H9 (cell line): ENCODE measurements at regions not wholly inside any gene's neighbourhood (a gene's known extent, or its start where the extent isn't known, plus 50 kb on each side); places are given as distances from the start of the nearest gene placed in this dataset.

ENCODE experiments used
- DNase-seq: peaks from one replicate; pipeline ENCODE4 v3.0.0-alpha.2; 2017
- H2AFZ ChIP-seq: one replicate; pipeline ENCODE4 v1.6.1; 2013; ENCODE audit warnings: mild to moderate bottlenecking, low read length, control low read depth, moderate library complexity
- H2AK5ac ChIP-seq: 2 replicates; pipeline ENCODE4 v1.6.1; 2013; ENCODE audit warnings: low read length, control low read depth, mixed read lengths; ENCODE audit not compliant: insufficient read length
- H2BK120ac ChIP-seq: one replicate; pipeline ENCODE4 v1.6.1; 2013; ENCODE audit warnings: low read depth, mild to moderate bottlenecking, low read length, control low read depth, inconsistent platforms; ENCODE audit not compliant: poor library complexity, severe bottlenecking
- H2BK12ac ChIP-seq: 2 replicates; pipeline ENCODE4 v1.6.1; 2013; ENCODE audit warnings: low read length, control low read depth, mixed read lengths, low read depth; ENCODE audit not compliant: insufficient read length
- H2BK15ac ChIP-seq: 2 replicates; pipeline ENCODE4 v1.6.1; 2013; ENCODE audit warnings: low read depth, low read length, control low read depth
- H2BK20ac ChIP-seq: one replicate; pipeline ENCODE4 v1.6.1; 2013; ENCODE audit warnings: low read depth, mild to moderate bottlenecking, low read length, control low read depth, inconsistent platforms; ENCODE audit not compliant: poor library complexity, severe bottlenecking
- H2BK5ac ChIP-seq: 2 replicates; pipeline ENCODE4 v1.6.1; 2013; ENCODE audit warnings: low read length, control low read depth, mixed read lengths; ENCODE audit not compliant: insufficient read length
- H3K14ac ChIP-seq: 2 replicates; pipeline ENCODE4 v1.6.1; 2013; ENCODE audit warnings: low read length, control low read depth; ENCODE audit not compliant: insufficient read depth
- H3K18ac ChIP-seq: 2 replicates; pipeline ENCODE4 v1.6.1; 2013; ENCODE audit warnings: low read depth, mild to moderate bottlenecking, mixed read lengths, low read length, control low read depth; ENCODE audit not compliant: insufficient read length
- H3K23ac ChIP-seq: 2 replicates; pipeline ENCODE4 v1.6.1; 2013; ENCODE audit warnings: low read length, control low read depth, mixed read lengths, low read depth; ENCODE audit not compliant: insufficient read length
- H3K23me2 ChIP-seq: 2 replicates; pipeline ENCODE4 v1.6.1; 2013; ENCODE audit warnings: low read depth, mild to moderate bottlenecking, mixed read lengths, low read length, control low read depth; ENCODE audit not compliant: insufficient read length, poor library complexity, severe bottlenecking
- H3K27ac ChIP-seq: 2 replicates; pipeline ENCODE4 v1.5.1; 2013; ENCODE audit warnings: low read length, control low read depth, mixed read lengths, low read depth; ENCODE audit not compliant: insufficient read length
- H3K27me3 ChIP-seq: 2 replicates; pipeline ENCODE4 v1.6.1; 2013; ENCODE audit warnings: low read length, control low read depth, inconsistent platforms; ENCODE audit not compliant: insufficient read depth
- H3K4ac ChIP-seq: 2 replicates; pipeline ENCODE4 v1.6.1; 2013; ENCODE audit warnings: low read depth, mild to moderate bottlenecking, control low read depth, inconsistent platforms, low read length, moderate library complexity
- H3K4me1 ChIP-seq: 2 replicates; pipeline ENCODE4 v1.6.1; 2013; ENCODE audit warnings: low read length, control low read depth, inconsistent platforms; ENCODE audit not compliant: insufficient read depth
- H3K4me2 ChIP-seq: 2 replicates; pipeline ENCODE4 v1.6.1; 2013; ENCODE audit warnings: low read length, control low read depth, mixed read lengths; ENCODE audit not compliant: insufficient read length, insufficient read depth
- H3K56ac ChIP-seq: 2 replicates; pipeline ENCODE4 v1.6.1; 2013; ENCODE audit warnings: low read depth, mild to moderate bottlenecking, mixed read lengths, low read length, control low read depth; ENCODE audit not compliant: insufficient read length
- H3K79me1 ChIP-seq: 2 replicates; pipeline ENCODE4 v1.6.1; 2013; ENCODE audit warnings: low read depth, mild to moderate bottlenecking, moderate library complexity, low read length, control low read depth, inconsistent platforms; ENCODE audit not compliant: insufficient read depth, poor library complexity, severe bottlenecking
- H3K79me2 ChIP-seq: 2 replicates; pipeline ENCODE4 v1.6.1; 2013; ENCODE audit warnings: low read length, control low read depth, inconsistent platforms; ENCODE audit not compliant: insufficient read depth
- H3K9ac ChIP-seq: 2 replicates; pipeline ENCODE4 v1.6.1; 2013; ENCODE audit warnings: low read length, control low read depth, mixed read lengths; ENCODE audit not compliant: insufficient read length; ENCODE audit errors: extremely low read depth
- H3K9me3 ChIP-seq: one replicate; pipeline ENCODE4 v1.6.1; 2013; ENCODE audit warnings: low read depth, low read length, inconsistent platforms; ENCODE audit not compliant: control insufficient read depth
- H3T11ph ChIP-seq: one replicate; pipeline ENCODE4 v1.6.1; 2013; ENCODE audit warnings: mild to moderate bottlenecking, low read length, control low read depth, inconsistent platforms
- H4K20me1 ChIP-seq: one replicate; pipeline ENCODE4 v1.6.1; 2013; ENCODE audit not compliant: control insufficient read depth, insufficient read length, insufficient read depth
- H4K5ac ChIP-seq: 2 replicates; pipeline ENCODE4 v1.6.1; 2013; ENCODE audit warnings: low read depth, mild to moderate bottlenecking, mixed read lengths, low read length, control low read depth; ENCODE audit not compliant: insufficient read length
- H4K8ac ChIP-seq: replicated peaks from 2 replicates; pipeline ENCODE4 v1.6.1; 2013; ENCODE audit warnings: low read length, control low read depth, mixed read lengths, low read depth; ENCODE audit not compliant: insufficient read length
- H4K91ac ChIP-seq: 2 replicates; pipeline ENCODE4 v1.6.1; 2013; ENCODE audit warnings: low read depth, mild to moderate bottlenecking, moderate library complexity, mixed read lengths, low read length, control low read depth; ENCODE audit not compliant: insufficient read length
- H3K27ac Mint-ChIP-seq, 3 experiments: 2 replicates in 2 of 3; 3 replicates in 1 of 3; pipeline ENCODE4 v1.8.0; 2020 to 2021; ENCODE audit warnings: mixed read lengths in 3 of 3, mild to moderate bottlenecking in 1 of 3, moderate library complexity in 1 of 3
- H3K27me3 Mint-ChIP-seq: 2 replicates; pipeline ENCODE4 v1.8.0; 2021; ENCODE audit warnings: low read depth, mild to moderate bottlenecking, moderate library complexity, mixed read lengths
- H3K36me3 Mint-ChIP-seq, 3 experiments: 2 replicates in 2 of 3; 3 replicates in 1 of 3; pipeline ENCODE4 v1.8.0; 2020 to 2021; ENCODE audit warnings: low read depth in 3 of 3, mixed read lengths in 3 of 3; ENCODE audit not compliant: insufficient read depth in 1 of 3
- H3K4me1 Mint-ChIP-seq, 2 experiments: 2 replicates each; pipeline ENCODE4 v1.8.0; 2020; ENCODE audit warnings: mixed read lengths in 2 of 2
- H3K4me3 Mint-ChIP-seq, 2 experiments: 2 replicates in 1 of 2; 3 replicates in 1 of 2; pipeline ENCODE4 v1.8.0; 2020 to 2021; ENCODE audit warnings: mild to moderate bottlenecking in 2 of 2, mixed read lengths in 2 of 2, moderate library complexity in 1 of 2
- H3K9me3 Mint-ChIP-seq, 2 experiments: 2 replicates in 1 of 2; 3 replicates in 1 of 2; pipeline ENCODE4 v1.8.0; 2020; ENCODE audit warnings: mild to moderate bottlenecking in 2 of 2, mixed read lengths in 2 of 2, moderate library complexity in 1 of 2
- WGBS: extraction: QIAGEN DNeasy Blood & Tissue Kit; methylation state at CpG from one replicate; pipeline ENCODE4 v1.1.7; 2013; ENCODE audit warnings: missing lambda C conversion rate, low lambda C conversion rate, mixed read lengths; ENCODE audit not compliant: insufficient read length; ENCODE audit errors: extremely low coverage; 5-methylcytosine and 5-hydroxymethylcytosine counted together
- TF ChIP-seq, protein P1 (sequence below): fragments of 200-600 bp; sonication (generic); conservative IDR thresholded peaks from 3 replicates; pipeline ENCODE4 v1.8.0; 2021; ENCODE audit warnings: antibody characterized with exemption, mild to moderate bottlenecking

DNA sequence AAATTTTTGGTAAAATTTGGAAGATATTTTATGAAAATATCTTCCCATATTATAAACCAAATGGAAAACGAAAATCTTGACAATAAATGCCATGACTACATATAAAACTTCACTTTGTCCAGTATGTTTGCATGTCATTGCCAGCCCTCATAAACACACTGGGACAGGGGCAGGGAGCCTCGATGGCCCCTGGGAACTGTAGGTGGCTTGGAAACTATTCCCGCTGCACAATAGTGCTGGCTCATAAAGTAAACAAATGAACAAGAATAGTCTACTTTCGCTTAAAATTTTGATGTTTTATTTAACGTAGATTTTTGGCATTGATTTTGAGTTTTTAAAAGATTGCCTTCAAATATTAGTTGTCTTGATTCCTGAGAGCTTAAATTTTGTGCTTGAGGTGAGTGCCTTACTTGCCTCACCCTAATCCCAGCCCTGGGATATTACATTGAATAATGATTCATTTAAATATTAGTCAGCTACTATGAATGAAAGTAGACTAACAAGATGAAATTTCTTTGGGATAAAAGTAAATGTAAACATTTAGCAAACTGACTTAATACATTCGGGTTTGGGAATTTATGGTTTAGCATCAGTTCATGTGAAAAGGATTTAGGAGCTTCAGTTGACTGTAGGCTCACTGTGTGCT lies 74.0 kb upstream of the PKP2 start:
- no peaks in the 10 kb centered on the region for H4K20me1 ChIP-seq
- no peaks in the 10 kb centered on the region for H3K36me3 Mint-ChIP-seq
- H4K8ac ChIP-seq = no peak overlapping the region
- no peaks in the 10 kb centered on the region for H3K23me2 ChIP-seq
- H3K27me3 ChIP-seq = no peaks in the 10 kb centered on the region
- no peaks in the 10 kb centered on the region for H3K9me3 Mint-ChIP-seq
- no peaks in the 10 kb centered on the region for H3K4me1 ChIP-seq
- no peaks in the 10 kb centered on the region for H3K27me3 Mint-ChIP-seq
- no peak overlapping the region for H3K56ac ChIP-seq
- no peak overlapping the region for H3K4me3 Mint-ChIP-seq
- H4K91ac ChIP-seq = no peak overlapping the region
- H3K23ac ChIP-seq = no peak overlapping the region
- H2AK5ac ChIP-seq = no peak overlapping the region
- H3K14ac ChIP-seq = no peak overlapping the region
- no peak overlapping the region for H2BK15ac ChIP-seq
- WGBS = 100% methylated on average over 2 of the region's 6 CpGs
- no peaks in the 10 kb centered on the region for H3K4me1 Mint-ChIP-seq
- no peak overlapping the region for H2BK12ac ChIP-seq
- no peak overlapping the region for H2BK5ac ChIP-seq
- TF ChIP-seq, protein P1, sequence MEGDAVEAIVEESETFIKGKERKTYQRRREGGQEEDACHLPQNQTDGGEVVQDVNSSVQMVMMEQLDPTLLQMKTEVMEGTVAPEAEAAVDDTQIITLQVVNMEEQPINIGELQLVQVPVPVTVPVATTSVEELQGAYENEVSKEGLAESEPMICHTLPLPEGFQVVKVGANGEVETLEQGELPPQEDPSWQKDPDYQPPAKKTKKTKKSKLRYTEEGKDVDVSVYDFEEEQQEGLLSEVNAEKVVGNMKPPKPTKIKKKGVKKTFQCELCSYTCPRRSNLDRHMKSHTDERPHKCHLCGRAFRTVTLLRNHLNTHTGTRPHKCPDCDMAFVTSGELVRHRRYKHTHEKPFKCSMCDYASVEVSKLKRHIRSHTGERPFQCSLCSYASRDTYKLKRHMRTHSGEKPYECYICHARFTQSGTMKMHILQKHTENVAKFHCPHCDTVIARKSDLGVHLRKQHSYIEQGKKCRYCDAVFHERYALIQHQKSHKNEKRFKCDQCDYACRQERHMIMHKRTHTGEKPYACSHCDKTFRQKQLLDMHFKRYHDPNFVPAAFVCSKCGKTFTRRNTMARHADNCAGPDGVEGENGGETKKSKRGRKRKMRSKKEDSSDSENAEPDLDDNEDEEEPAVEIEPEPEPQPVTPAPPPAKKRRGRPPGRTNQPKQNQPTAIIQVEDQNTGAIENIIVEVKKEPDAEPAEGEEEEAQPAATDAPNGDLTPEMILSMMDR = no peak
- H3K27ac Mint-ChIP-seq = no peak overlapping the region
- H3K18ac ChIP-seq = no peak overlapping the region
- no peak overlapping the region for H3K9ac ChIP-seq
- no peak overlapping the region for H3K27ac ChIP-seq
- H3K9me3 ChIP-seq = no peaks in the 10 kb centered on the region
- DNase-seq = no peak
- no peak overlapping the region for H4K5ac ChIP-seq
- H2AFZ ChIP-seq = no peak overlapping the region
- no peak overlapping the region for H3K4me2 ChIP-seq
- no peaks in the 10 kb centered on the region for H3K79me2 ChIP-seq
- H3T11ph ChIP-seq = no peak overlapping the region
- no peaks in the 10 kb centered on the region for H3K79me1 ChIP-seq
- H2BK20ac ChIP-seq = no peak overlapping the region
- no peak overlapping the region for H3K4ac ChIP-seq
- no peak overlapping the region for H2BK120ac ChIP-seq
